Medulla oblongata (tissue), 1 donor: ENCODE measurements at regions not wholly inside any gene's neighbourhood (a gene's known extent, or its start where the extent isn't known, plus 50 kb on each side); places are given as distances from the start of the nearest gene placed in this dataset.
A peak's percentile ranks its signal among the peaks of the same experiment; 100 is the strongest.

ENCODE experiments used
- DNase-seq: peaks from one replicate; pipeline ENCODE4 v3.0.0-alpha.2; 2015; ENCODE audit errors: extremely low spot score

DNA sequence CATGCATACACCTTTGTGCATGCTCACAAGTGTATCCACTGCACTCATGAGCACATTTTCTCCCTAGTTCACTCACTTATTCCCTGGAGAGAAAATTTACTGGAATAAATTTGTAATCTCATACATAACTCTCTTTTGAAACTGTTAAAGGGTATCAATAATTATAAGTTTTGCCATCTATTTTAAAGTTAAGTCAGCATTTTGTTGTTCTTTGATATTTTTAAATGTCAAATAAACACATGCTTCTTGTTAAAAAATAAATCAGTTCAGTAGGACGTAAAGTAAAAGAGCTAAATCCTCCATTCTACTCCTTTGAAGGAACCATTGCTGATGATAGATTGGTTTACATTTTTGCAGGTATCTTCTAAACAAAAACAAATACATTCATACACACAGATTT, 522.1 kb downstream of the NR4A2 start:
- DNase-seq: no peak

DNA sequence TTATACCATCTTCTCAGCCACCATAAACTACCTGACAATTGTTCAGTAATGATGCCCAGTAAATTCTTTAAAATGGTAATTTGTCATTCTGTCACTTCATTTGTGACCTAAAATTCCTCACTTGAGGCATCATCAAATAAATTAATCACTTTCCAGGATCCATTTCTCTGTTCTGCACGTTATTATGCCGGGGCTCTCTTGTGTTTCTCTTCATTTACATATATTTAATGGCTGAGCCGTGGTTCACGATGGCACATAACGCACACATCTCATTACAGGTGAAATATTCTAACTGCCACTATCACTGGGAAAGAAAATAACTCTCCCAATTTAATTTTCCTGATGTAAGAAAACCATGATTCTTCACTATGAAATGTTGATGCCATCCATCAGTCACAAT, 529.6 kb downstream of the NR4A2 start:
- no peak for DNase-seq

DNA sequence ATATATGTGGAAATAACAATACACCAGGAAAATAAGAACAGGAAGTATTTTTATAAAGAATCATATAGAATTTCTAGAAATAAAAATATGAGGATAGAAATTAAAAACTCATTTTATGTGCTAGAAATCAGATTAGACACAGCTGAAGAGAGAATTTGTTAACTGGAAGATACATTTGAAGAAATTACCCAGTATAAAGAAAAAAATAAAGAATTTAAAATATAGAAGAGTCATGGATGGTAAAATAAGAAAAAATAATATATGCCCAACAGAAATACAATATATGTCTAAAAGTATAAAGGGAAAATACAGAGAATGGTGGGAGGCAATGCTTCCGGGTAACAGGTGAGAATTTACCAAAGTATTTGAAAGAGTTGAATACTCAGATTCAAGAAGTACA, 539.9 kb downstream of the NR4A2 start:
- DNase-seq: no peak

DNA sequence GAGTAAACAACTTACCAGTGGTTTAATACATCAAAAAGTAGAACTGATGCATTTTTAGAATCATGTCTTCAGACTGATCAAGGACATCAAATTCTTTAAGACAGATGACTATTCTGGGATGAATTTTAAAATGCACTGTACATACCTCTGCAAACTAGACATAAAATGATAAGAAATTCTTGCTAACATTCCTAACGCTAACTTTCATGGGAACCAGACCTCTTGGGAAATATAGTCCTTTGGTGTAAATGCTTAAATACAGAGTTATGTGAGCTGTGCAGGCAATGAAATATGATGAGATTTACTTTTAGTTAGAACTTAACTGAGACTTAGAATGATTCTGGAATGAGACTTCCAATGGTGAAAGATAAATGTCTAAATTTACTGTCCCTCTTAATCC, 562.0 kb downstream of the NR4A2 start:
- no peak for DNase-seq

DNA sequence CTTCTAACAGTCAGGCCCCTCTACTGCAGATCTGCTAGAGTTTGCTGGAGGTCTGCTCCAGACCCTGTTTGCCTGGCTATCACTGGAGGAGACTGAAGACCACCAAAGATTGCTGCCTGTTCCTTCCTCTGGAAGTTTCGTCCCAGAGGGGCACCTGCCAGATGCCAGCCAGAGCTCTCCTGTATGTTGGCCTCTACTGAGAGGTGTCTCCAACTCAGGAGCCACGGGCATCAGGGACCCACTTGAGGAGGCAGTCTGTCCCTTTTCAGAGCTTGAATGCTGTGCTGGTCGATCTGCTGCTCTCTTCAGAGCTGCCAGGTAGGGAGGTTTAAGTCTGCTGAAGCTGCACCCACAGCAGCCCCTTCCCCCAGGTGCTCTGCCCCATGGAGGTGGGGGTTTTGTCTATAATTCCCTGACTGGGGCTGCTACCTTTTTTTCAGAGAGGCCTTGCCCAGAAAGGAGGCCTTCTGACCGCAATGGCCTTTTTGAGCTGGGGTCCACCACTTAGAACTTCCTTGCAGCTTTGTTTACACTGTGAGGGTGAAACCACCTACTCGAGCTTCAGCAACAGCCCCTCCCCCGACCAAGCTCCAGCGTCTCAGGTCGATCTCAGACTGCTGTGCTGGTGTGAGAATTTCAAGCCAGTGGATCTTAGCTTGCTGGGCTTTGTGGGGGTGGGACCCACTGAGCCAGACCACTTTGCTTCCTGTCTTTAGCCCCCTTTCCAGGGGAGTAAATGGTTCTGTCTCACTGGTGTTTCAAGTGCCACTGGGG, 566.0 kb downstream of the NR4A2 start:
- no peak for DNase-seq

DNA sequence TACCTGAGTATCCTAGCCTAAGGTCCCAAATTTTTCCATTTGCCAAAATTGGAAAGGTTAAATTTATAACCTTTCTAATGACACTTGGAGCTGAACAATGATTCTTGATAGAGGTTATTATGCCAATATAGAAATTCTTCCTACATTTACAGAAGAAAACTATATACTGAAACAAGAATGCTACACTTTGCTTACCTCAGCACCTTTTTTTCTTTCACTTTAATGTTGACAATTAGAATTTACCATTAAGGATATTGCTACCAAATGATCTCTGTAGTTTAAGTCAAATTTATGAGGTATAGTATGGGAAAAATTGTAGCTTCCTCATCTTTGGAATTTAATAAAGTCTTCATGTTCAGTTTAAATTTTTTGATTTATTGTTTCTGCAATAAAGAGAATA, 577.0 kb downstream of the NR4A2 start:
- no peak for DNase-seq

DNA sequence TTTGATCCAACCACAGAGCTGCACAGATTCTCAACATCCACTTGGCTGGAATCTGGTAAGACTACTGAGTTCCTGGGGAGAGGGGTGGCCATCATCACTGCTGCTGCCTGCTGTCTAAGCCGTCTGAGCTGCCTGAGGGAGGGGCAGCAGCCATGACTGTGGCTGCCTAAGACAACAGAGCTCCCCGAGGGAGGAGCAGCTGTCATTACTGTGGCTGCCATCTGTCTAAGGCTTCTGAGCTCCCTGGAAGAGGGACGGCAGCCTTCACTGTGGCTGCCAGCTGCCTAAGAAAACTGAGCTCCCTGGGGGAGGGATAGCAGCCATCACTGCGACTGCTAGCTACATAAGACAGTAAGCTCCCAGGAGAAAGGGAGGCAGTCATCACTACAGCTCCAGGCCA, 584.4 kb downstream of the NR4A2 start:
- no peak for DNase-seq

DNA sequence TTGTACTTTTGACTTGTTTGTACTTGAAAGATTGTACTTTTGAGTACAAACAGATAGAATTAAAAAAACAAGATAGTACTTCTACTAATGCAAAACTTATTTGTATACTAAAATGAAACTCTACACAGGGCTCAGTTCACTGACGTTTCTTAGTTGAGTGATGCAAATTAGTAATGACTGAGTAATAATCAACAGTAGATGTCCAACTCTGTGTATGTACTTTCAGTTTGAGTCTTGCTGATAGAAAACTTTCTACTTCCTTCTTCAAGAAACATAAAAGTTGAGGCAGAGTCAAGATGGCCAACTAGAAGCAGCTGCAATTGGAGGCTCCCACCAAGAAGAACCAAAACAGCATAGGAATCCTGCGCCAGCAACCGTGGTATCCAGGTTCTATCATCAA, 585.0 kb downstream of the NR4A2 start:
- DNase-seq: no peak

DNA sequence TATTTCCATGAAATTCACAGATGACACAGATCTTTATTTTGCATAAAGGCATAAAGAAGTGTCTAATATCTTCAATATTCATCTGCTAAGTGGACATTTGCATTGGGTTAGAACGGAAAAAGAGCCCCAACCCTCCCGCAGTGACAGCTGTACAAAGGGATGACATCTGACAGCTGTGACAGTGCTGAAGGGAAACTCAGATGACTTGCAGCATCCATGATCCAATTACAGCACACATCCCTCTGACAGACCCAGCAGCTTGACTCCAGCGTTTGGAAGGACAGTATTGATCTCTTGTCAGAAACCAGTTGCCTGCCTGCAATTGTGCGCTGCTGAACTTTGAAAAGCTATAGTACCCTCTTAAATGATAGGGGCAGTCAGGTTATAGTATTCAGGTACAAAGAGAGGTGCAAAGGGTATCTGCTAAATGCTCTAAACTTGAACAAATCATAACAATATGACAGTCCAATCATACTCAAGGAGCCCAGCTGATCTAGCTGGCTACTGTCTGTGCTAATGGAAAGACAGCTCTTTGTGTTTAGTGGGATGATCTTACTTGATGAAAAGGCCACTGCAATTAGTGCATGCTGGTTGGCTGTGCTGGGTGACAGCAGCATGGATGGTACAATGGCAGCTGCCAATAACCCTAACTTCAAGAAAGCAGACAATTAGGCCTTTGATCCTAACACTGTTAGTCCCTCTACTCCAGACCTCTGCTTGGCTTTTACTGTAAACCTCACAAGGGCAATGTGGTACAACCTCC, 599.2 kb downstream of the NR4A2 start:
- DNase-seq: peak; percentile 81

DNA sequence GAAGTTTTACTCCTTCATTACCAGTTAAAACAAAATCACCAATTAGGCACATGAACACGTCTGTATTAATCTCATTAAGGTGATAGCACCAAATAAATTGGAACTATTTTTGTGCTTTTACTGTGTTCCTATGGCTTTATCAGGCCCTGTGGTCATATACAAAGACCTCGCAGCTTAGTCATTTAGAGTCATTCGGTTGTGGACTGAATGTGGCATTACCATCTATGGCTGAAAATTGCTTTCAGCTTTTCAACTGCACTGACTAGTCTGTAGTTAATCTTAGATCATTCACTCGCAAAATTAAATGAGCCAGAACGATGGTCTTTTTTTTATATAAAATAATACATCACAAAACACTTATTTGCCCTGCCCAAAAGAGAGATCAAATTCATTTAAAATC, 601.7 kb downstream of the NR4A2 start:
- DNase-seq: no peak

DNA sequence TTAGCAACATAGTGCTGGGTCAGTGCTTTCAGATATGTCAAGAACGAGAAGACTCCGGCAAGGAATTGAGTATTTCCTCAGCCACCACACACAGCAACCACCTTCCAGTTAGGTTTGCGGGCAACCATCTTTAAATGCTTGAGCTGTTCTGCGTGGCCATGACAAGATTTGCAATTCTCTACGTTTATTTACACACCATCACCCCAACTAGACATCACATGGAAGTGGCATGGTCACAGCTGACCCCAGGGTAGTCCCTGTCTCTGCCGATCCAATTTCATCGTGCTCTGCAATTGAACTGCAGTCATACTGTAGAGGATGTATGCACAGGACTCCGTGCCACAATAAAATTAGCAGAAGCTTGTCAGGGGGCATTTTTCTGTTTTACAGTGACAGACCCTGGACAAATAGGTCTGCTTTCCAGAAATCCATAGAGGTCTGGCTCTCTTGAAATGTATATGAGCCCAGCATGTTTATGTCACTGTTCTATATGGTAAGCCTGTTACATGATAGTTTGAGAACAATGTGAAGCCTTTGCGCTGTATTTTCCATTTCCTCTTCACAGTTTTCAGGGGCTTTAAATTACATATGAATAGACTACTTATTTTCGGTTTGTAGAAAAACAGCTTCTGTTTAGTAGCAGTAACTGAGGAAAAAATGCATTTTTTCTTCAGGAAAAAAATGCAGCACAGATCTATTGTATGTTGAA, 605.2 kb downstream of the NR4A2 start:
- no peak for DNase-seq

DNA sequence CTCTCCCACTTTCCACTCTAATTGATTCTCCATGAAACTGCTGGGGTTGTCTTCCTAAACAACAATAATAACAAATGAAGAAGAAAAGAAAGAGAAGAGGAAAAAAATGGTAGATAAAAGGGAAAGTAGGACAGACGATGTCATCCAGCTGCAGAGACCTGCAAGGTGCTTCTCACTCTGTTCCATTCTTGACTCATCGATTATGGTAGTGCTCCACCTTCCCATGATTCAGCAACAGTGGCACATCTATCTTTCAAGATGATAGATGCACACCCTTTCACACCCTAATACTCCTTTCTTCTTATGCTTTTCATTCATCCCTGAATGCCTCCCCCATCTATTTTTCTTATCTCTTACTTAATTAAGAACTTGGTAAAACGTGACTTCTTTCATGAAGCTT, 610.2 kb downstream of the NR4A2 start:
- no peak for DNase-seq

DNA sequence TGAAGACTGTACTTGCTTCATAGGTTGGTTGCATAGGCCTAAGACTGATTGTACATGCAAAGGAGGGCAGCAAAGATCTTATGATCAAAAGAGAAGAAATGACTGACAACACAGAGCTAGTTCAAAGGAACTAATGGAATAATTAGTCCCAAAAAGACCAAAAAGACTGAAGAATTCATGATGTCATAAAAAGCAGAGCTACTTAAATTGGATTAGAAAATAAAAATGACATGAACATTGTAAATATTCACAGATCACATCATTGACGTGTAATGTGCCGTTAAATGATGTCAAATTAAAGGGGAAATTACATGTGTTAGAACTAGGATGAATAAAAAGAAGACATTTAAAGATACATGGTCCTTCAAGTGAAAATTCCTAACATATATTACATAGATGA, 616.8 kb downstream of the NR4A2 start:
- no peak for DNase-seq

DNA sequence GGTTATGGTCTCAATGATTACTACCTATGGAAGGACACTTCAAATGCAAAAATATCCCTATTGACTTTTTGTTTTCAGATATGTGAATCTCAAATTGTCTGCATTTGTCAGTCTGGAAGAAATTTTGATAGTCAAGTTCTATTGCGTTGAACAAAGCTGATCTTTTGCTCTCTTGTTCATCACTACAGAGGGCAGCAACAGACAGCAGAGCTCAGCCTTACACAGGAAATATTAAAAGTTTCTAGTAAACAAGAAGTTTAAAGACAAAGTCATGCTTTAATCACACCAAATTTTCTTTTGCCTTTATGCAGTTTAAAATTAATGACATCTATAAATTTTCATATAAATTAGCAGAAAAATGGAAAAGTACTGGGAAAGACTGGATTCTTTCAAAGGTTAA, 617.5 kb downstream of the NR4A2 start:
- peak; percentile 26 for DNase-seq

DNA sequence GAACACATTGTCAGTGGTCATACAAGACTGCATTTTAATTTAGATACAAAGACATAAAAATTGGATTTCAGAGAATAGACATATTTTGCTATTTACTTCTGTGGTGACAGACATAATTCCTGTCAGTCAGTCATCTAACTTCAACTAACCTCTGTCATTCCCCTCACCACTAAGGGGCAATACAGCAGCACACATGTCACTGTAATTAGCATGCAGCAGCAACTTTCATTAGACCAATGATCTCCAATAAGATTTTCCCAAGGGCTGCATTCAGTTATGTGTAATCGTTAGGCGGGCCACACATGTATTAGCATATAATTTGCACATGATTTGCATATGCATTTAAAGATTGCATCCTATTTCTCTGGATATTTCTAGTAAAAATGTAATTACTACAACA, 624.5 kb downstream of the NR4A2 start:
- peak; percentile 32 for DNase-seq

DNA sequence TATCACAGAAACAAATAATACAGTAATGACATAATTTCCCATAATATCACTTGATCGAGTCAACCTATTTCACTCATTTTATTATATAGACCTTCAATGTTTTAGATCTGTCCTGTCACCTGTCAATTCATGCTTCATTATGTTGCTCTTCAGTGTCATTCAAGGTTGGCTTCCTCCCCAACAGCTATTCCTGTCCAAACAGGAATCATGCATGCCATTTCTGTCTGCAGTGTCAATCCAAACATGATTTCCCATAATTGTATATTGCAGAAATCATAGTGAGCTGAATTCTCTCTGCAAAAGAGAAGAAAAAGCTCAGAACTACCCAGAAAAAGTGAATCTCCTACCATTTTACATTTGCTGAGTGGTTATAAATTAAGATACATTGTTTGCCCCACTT, 628.6 kb downstream of the NR4A2 start:
- DNase-seq: no peak

DNA sequence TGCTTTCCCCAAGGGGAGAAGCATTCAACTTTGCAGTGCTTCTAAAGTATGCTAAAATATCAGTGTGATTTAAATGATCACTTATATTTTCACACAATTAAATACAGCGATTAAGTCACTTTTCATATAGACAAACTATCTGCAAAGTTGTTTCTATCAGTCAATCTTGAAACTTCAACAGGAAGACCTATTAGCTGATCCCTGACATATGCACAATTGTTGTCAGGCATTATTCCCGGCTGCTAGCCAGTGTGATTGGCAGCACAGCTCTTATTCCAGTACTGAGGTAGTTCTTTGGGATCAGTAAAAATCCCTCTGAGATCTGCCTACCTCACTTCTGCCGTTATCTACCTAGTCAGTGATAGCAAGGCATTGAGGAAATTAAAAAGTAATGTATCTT, 629.5 kb downstream of the NR4A2 start:
- no peak for DNase-seq

DNA sequence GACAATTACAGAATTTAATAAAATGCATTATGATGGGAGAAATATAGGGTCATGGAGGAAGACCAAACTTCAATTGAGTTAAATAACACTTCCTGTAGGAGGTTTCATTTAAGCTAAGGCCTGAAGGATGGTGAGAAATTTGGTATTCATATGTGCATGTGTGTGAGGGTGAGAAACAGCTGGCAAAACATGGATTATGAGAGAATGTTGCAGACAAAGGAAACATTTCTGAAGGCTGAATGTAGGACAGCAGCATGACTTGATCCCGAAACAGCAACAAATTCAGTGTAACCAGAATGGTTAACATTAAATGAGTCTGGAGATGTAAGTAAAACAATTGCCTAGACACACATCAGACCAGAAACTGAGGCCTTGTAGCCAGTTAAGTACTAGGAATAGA, 630.8 kb downstream of the NR4A2 start:
- DNase-seq: no peak

DNA sequence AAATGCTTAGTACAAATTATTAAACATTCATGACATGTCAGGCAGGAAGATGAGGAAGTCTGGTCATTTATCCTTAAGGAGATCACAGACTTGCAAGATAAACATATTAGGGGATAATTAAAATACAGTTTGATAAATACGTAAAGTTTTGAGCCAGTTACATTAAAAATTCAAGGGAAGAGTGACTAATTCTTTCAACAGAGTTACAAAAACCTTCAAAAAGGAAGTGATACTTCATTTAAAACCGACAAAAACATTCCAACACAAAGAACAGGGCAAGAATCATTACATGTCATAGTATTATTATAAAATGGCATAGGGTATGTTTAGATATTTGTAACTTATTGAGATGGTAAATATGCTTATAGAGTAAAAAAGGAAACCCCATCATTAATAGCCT, 636.0 kb downstream of the NR4A2 start:
- DNase-seq: no peak

DNA sequence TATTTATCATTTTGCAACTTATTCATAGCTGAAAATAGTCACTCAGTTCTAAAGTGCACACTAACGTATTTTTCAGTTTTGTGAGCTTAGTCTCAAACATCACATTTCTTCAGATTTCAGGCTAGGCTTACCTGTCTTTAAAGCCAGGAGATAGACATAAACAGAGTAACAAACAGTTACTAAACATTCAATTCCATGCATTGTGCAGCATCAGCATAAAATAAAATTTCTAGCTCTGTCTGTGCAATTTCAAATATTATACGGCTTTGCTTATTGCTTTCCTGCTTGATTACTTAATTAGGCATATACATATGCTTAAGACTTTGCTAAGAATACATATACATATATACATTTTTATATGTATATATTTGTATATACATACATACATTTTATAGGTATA, 637.0 kb downstream of the NR4A2 start:
- no peak for DNase-seq

DNA sequence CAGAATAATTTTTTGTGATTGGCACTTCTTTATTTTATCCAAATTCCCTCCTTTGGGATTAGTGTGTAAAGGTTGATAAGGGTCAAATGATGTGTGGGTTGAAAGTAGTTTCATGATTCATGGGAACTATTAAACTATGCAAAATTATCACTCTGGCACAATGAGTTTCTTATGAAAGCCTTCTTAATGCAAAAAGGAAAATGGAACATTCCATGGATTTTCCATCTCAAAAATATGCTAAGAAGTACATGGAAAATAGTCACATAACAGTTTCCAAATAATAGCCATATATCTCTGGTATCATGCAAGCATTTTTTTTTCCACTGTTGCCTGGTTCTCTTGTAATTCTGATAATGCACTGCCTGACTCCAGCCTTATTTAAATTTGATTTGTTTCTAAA, 639.7 kb downstream of the NR4A2 start:
- DNase-seq: no peak

DNA sequence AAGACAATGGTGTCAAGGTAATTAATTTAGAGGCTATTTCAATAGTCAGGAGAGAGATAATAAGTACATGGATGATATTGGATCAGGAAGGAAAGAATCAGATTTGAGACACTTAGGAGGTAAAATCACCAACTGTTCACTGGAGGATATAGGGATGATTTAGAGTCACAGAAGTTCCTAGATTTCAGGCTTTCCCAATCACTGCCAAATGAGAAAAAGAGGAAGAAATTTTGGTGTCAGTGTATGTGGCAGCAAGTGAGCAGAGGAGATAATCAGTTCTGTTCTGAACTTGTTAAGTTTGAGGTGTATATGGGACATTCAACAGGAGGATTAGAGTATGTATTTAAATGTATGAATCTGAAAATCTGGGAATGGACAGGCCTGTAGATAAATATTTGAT, 640.4 kb downstream of the NR4A2 start:
- peak; percentile 55 for DNase-seq

DNA sequence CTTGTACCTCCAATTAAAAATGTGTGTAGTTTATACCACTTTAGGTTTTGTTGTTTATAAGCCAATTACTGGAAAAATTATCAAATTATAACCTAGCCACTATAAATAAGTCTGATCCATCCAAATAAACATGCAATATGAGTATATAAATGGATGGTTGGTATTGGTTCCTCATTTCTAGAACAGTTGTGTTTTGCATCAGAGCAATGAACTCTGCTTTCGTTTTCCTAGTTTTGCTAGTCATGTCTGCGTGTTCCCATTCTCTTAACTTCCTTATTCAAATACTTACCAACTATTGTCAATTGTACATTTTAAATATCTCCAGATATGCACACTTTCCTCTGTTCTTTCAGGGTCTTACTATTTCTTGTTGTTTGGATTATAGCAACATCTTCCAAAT, 641.7 kb downstream of the NR4A2 start:
- DNase-seq: peak; percentile 69
